Gastroesophageal sphincter (tissue), 4 donors: ENCODE measurements at regions not wholly inside any gene's neighbourhood (a gene's known extent, or its start where the extent isn't known, plus 50 kb on each side); places are given as distances from the start of the nearest gene placed in this dataset.

Experiments
- ATAC-seq: fragments of 150-250 bp; one replicate; pipeline ENCODE4 v1.9.1; 2016; ENCODE audit warnings: mild to moderate bottlenecking, moderate library complexity
- H3K27ac ChIP-seq, 4 donors: fragments of 200-600 bp; sonication (generic) in 3 of 4; 1 replicate in 3 of 4; 2 replicates in 1 of 4; pipeline ENCODE4 v1.5.1; 2016 to 2019
- H3K27me3 ChIP-seq: fragments of 200-600 bp; sonication (generic); one replicate; pipeline ENCODE4 v1.5.1; 2019
- H3K36me3 ChIP-seq, 2 donors: fragments of 200-600 bp; sonication (generic); one replicate each; pipeline ENCODE4 v1.5.1; 2019; ENCODE audit warnings: control low read depth in 1 of 2
- H3K4me1 ChIP-seq, 3 donors: fragments of 200-600 bp; sonication (generic); 1 replicate in 2 of 3; 2 replicates in 1 of 3; pipeline ENCODE4 v1.5.1; 2016 to 2019; ENCODE audit warnings: control low read depth in 2 of 3
- H3K4me3 ChIP-seq, 2 donors: fragments of 200-600 bp; sonication (generic); one replicate each; pipeline ENCODE4 v1.5.1; 2019; ENCODE audit warnings: mild to moderate bottlenecking in 1 of 2, moderate library complexity in 1 of 2
- H3K9me3 ChIP-seq, 3 donors: fragments of 200-600 bp; sonication (generic); one replicate each; pipeline ENCODE4 v1.5.1; 2017 to 2019; ENCODE audit warnings: control low read depth in 2 of 3
- CTCF ChIP-seq, 4 experiments: fragments of 200-600 bp in 2 of 4; fragments of 450-650 bp in 2 of 4; sonication (generic) in 1 of 4; IDR thresholded peaks; one replicate each; pipeline ENCODE4 v1.5.1; 2017 to 2019; ENCODE audit warnings: antibody characterized with exemption in 4 of 4, mild to moderate bottlenecking in 2 of 4, moderate library complexity in 2 of 4
- EP300 ChIP-seq: sonication (generic); formaldehyde crosslinking; IDR thresholded peaks from one replicate; pipeline ENCODE4 v1.6.1; 2017; ENCODE audit warnings: antibody characterized with exemption, mild to moderate bottlenecking
- POLR2A ChIP-seq, 2 donors: fragments of 450-650 bp; IDR thresholded peaks; one replicate each; pipeline ENCODE4 v1.6.1; 2017; ENCODE audit warnings: antibody characterized with exemption in 2 of 2, mild to moderate bottlenecking in 2 of 2, moderate library complexity in 1 of 2
- POLR2AphosphoS5 ChIP-seq: sonication (generic); formaldehyde crosslinking; IDR thresholded peaks from one replicate; pipeline ENCODE4 v1.6.1; 2017; ENCODE audit warnings: antibody characterized with exemption
- WGBS, 2 donors: methylation state at CpG; one replicate each; pipeline ENCODE4 v1.1.5; 2018; ENCODE audit warnings: low coverage in 1 of 2; 5-methylcytosine and 5-hydroxymethylcytosine counted together

DNA sequence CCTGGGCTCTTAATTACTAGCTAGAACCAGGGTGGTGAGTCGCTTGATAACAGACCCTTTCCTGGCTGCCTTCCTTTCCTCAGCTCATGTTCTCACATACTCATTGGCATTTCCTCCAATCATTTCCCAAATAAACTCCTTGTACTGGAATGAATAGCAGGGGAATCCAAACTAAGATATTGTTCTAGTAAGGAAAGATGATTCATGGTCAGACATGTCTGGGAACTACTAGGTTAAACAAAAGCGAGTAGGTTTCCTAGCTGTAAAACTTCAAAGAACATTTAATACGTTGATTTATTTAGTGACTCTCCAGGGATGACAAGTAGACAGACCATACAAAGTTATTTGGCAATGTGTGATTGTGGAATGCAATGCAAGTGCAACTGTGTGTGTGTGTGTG, 121.2 kb upstream of the KCNJ6 start:
- Histone ChIP-seq H3K27ac (no peak overlapping the region), H3K9me3 (no peaks in the 10 kb centered on the region), H3K4me3 (no peak overlapping the region), H3K27me3 (peaks cover 33% of the 10 kb centered on the region), H3K36me3 (no peaks in the 10 kb centered on the region), H3K4me1 (no peaks in the 10 kb centered on the region)
- WGBS, 2 donors, result 20 to 43% methylated on average over 3 of the region's 3 CpGs
- no peak for ATAC-seq
- TF ChIP-seq CTCF (IDR thresholded peaks at IDR 0.05), result no peak
- TF ChIP-seq POLR2AphosphoS5, result no peak
- no peak for TF ChIP-seq POLR2A (IDR thresholded peaks at IDR 0.05)
- no peak for TF ChIP-seq EP300

DNA sequence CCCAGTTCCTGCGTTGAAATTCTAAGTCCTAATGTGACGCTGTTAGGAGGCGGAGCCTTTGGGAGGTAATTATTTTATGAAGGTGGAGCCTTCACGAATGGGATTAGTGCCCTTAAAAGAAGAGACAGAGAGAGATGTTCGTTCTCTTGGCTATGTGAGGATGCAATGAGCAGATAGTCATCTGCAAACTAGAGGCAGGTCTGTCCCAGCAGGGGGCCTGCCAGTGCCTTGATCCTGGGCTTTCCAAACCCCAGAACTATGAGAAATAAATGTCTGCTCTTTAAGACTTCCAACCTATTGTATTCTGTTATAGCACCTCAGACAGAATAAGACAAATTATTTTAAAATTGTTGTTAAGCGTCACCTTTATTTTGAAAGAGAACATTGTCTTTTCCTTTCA, 123.1 kb upstream of the KCNJ6 start:
- Histone ChIP-seq H3K4me1 (no peaks in the 10 kb centered on the region), H3K9me3 (no peaks in the 10 kb centered on the region), H3K27ac (no peak overlapping the region), H3K27me3 (peaks cover 32% of the 10 kb centered on the region), H3K4me3 (no peak overlapping the region), H3K36me3 (no peaks in the 10 kb centered on the region)
- WGBS, 2 donors, result 68 to 72% methylated on average over 6 of the region's 6 CpGs
- no peak for ATAC-seq
- no peak for TF ChIP-seq CTCF (IDR thresholded peaks at IDR 0.05)
- no peak for TF ChIP-seq POLR2A (IDR thresholded peaks at IDR 0.05)
- no peak for TF ChIP-seq EP300
- TF ChIP-seq POLR2AphosphoS5, result no peak

GRCh38 chr21:38039841-38040240, 123.6 kb upstream of the KCNJ6 start:
- TF ChIP-seq CTCF (IDR thresholded peaks at IDR 0.05), result no peak
- TF ChIP-seq POLR2A (IDR thresholded peaks at IDR 0.05), result no peak
- TF ChIP-seq EP300, result no peak
- no peak for TF ChIP-seq POLR2AphosphoS5
- Histone ChIP-seq H3K4me1 (no peaks in the 10 kb centered on the region), H3K4me3 (no peak overlapping the region), H3K27ac (no peak overlapping the region), H3K27me3 (peaks cover 28% of the 10 kb centered on the region), H3K9me3 (no peaks in the 10 kb centered on the region), H3K36me3 (no peaks in the 10 kb centered on the region)
- no peak for ATAC-seq

DNA sequence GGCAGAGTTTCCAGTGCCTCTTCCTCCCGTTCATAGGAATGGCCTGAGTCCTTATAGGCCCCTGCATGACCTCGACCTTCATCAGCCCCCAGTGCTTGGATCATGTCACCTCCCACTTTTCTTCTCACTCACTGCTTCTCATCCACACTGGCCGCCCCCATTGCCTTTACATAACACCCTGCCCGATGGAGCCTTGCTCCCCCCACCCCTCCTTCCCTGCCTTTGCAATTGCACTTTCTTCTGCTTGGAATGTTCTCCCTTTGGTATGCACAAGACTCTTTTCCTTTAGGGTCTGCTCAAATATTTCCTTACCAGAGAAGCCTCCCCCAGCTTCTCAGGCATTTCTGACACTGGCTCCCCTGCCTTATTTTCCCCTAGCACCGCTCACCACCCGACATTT, 125.2 kb upstream of the KCNJ6 start:
- no peak overlapping the region for H3K4me3 ChIP-seq
- H3K27ac ChIP-seq, result no peak overlapping the region
- H3K27me3 ChIP-seq, result peaks cover 20% of the 10 kb centered on the region
- ATAC-seq, result no peak
- H3K4me1 ChIP-seq, result no peaks in the 10 kb centered on the region
- no peaks in the 10 kb centered on the region for H3K9me3 ChIP-seq
- H3K36me3 ChIP-seq, result no peaks in the 10 kb centered on the region
- 50 to 62% methylated on average over 5 to 6 of the region's 6 CpGs for WGBS, 2 donors
- no peak for TF ChIP-seq EP300
- TF ChIP-seq POLR2AphosphoS5, result no peak
- no peak for TF ChIP-seq CTCF (IDR thresholded peaks at IDR 0.05)
- no peak for TF ChIP-seq POLR2A (IDR thresholded peaks at IDR 0.05)

GRCh38 chr21:38042246-38042645, 126.0 kb upstream of the KCNJ6 start:
- Histone ChIP-seq H3K9me3 (no peaks in the 10 kb centered on the region), H3K4me3 (no peak overlapping the region), H3K27ac (no peak overlapping the region), H3K4me1 (no peaks in the 10 kb centered on the region), H3K27me3 (peaks cover 18% of the 10 kb centered on the region), H3K36me3 (no peaks in the 10 kb centered on the region)
- 75% methylated on average over 2 of the region's 2 CpGs; no CpG with 5 or more reads in 1 of the 2 donors for WGBS, 2 donors
- TF ChIP-seq POLR2AphosphoS5 (no peak), POLR2A (IDR thresholded peaks at IDR 0.05) (no peak), EP300 (no peak), CTCF (IDR thresholded peaks at IDR 0.05) (no peak)
- ATAC-seq, result no peak
